ENCODE measurements at regions not wholly inside any gene's neighbourhood (a gene's known extent, or its start where the extent isn't known, plus 50 kb on each side); places are given as distances from the start of the nearest gene placed in this dataset.

DNA sequence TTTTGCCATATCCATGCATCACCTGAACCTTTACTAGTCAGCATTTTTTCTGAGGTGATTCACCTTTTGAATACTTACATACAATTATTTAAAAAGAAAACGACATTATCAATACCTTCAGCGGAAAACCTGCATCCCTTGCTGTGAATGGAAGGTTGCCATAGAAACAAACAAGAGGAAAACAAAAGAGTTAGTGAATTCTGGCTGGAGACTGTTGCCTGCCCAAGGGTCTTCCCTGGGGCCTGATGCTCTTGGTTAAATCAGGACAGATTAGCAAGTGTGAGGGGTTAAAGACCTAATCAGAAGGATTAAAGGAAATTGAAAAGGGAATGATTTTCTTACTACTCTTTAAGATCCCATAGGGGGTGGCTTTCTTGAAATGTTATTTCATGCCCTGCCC, 96.0 kb upstream of the WSCD2 start:
- Histone ChIP-seq H3K4me3 (no peak overlapping the region), H3K9me3 (ENCODE audit: low read depth) (no peaks in the 10 kb centered on the region), H3K27ac (no peak overlapping the region), H3K36me3 (no peaks in the 10 kb centered on the region), H3K27me3 (peaks cover 4% of the 10 kb centered on the region), H3K4me1 (ENCODE audit: low read depth) (no peaks in the 10 kb centered on the region)
- DNase-seq (ENCODE audit: low read depth in 1 of 2, low spot score in 1 of 2), result no peak
- TF ChIP-seq, protein P1, sequence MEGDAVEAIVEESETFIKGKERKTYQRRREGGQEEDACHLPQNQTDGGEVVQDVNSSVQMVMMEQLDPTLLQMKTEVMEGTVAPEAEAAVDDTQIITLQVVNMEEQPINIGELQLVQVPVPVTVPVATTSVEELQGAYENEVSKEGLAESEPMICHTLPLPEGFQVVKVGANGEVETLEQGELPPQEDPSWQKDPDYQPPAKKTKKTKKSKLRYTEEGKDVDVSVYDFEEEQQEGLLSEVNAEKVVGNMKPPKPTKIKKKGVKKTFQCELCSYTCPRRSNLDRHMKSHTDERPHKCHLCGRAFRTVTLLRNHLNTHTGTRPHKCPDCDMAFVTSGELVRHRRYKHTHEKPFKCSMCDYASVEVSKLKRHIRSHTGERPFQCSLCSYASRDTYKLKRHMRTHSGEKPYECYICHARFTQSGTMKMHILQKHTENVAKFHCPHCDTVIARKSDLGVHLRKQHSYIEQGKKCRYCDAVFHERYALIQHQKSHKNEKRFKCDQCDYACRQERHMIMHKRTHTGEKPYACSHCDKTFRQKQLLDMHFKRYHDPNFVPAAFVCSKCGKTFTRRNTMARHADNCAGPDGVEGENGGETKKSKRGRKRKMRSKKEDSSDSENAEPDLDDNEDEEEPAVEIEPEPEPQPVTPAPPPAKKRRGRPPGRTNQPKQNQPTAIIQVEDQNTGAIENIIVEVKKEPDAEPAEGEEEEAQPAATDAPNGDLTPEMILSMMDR (IDR thresholded peaks at IDR 0.05; ENCODE audit: low read depth, low read length), result no peak

DNA sequence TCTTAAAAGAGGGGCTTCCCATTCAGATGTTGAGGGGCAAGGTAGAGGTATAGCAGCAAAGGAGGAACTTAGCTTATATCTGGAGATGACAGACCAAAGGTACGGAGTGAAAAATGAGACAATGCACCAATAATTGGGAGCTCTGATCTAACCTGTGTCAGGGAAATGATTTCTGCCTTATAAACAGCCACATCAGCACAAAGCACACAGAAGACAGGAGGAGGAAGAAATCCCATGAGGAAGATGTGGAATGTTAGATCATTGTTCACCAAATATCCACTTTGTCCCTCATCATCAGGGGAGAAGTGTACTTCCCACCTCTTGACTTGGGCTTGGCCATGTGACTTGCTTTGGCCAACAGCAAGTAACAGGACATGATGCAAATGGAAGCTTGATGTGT, 93.7 kb upstream of the WSCD2 start:
- H3K4me3 ChIP-seq, result no peak overlapping the region
- no peaks in the 10 kb centered on the region for H3K9me3 ChIP-seq (ENCODE audit: low read depth)
- no peak for DNase-seq (ENCODE audit: low read depth in 1 of 2, low spot score in 1 of 2)
- peaks cover 4% of the 10 kb centered on the region for H3K27me3 ChIP-seq
- no peaks in the 10 kb centered on the region for H3K4me1 ChIP-seq (ENCODE audit: low read depth)
- no peaks in the 10 kb centered on the region for H3K36me3 ChIP-seq
- TF ChIP-seq, protein P1 (IDR thresholded peaks at IDR 0.05; ENCODE audit: low read depth, low read length), result no peak
- H3K27ac ChIP-seq, result no peak overlapping the region

DNA sequence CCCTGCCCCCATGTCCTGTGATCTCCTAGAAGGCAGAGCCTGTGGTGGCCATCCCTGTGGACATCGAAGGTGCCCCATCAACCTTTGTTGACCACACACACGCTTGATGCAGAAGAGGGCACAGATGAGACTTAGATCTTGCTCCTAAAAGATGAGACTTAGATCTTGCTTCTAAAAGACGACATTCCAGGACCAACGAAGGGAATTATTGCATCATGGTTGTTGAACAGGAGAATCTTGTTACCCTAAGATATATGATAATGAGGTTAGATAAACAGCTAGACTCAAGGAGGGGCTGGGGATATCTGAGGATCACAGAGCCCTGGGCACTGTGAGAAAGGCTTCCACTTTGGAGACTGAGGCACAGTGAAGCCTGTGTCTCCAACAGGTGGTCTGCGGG, 91.1 kb upstream of the WSCD2 start:
- H3K4me3 ChIP-seq, result no peak overlapping the region
- TF ChIP-seq, protein P1 (IDR thresholded peaks at IDR 0.05; ENCODE audit: low read depth, low read length), result no peak
- H3K36me3 ChIP-seq, result no peaks in the 10 kb centered on the region
- DNase-seq (ENCODE audit: low read depth in 1 of 2, low spot score in 1 of 2), result no peak
- peaks cover 4% of the 10 kb centered on the region for H3K27me3 ChIP-seq
- no peak overlapping the region for H3K27ac ChIP-seq
- no peaks in the 10 kb centered on the region for H3K9me3 ChIP-seq (ENCODE audit: low read depth)
- peaks cover 9% of the 10 kb centered on the region for H3K4me1 ChIP-seq (ENCODE audit: low read depth)

DNA sequence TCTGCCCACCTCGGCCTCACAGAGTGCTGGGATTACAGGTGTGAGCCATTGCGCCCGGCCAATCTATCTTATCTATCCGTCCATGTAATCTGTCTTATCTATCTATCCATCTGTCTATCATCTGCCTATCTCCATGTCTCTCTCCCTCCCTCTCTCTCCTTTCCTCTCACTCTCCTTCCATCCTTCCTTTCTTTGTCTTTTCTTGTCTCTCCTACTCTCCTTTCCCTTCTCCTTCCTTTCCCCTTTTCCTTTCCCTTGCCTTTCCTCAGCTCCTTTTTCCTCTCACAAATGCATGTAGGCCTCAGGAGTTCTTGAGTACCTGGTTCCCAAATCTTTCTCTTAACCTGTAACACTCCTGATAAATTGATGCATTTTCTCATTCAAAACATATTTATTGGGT, 89.3 kb upstream of the WSCD2 start:
- Histone ChIP-seq H3K4me1 (ENCODE audit: low read depth) (peaks cover 9% of the 10 kb centered on the region), H3K9me3 (ENCODE audit: low read depth) (no peaks in the 10 kb centered on the region), H3K4me3 (no peak overlapping the region), H3K27ac (no peak overlapping the region), H3K36me3 (no peaks in the 10 kb centered on the region), H3K27me3 (peaks cover 4% of the 10 kb centered on the region)
- DNase-seq (ENCODE audit: low read depth in 1 of 2, low spot score in 1 of 2), result no peak
- TF ChIP-seq, protein P1 (IDR thresholded peaks at IDR 0.05; ENCODE audit: low read depth, low read length), result no peak

DNA sequence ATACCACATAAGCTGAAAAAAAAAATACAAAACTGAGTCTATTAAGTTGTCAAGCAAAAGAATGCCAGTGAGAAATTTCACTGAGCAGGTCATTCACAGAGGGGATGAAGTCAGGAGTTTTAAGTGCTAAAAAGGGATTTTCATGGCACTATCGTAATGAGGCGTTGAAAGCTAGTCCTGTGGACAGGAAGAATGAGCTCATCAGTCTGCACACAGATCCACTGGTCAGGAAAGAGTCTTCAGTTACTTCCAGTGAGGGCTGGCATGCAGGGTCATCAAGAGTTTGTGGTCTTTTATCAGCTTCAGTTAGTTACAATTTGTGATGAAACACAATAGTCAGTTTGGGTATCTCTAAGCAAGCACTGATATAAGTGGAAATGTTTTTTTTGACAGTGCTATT, 88.1 kb upstream of the WSCD2 start:
- TF ChIP-seq, protein P1 (IDR thresholded peaks at IDR 0.05; ENCODE audit: low read depth, low read length), result no peak
- no peak overlapping the region for H3K27ac ChIP-seq
- peaks cover 9% of the 10 kb centered on the region for H3K4me1 ChIP-seq (ENCODE audit: low read depth)
- peak; percentile 14 to 24 for DNase-seq (ENCODE audit: low read depth in 1 of 2, low spot score in 1 of 2)
- H3K36me3 ChIP-seq, result no peaks in the 10 kb centered on the region
- H3K4me3 ChIP-seq, result no peak overlapping the region
- no peaks in the 10 kb centered on the region for H3K9me3 ChIP-seq (ENCODE audit: low read depth)
- peaks cover 4% of the 10 kb centered on the region for H3K27me3 ChIP-seq

DNA sequence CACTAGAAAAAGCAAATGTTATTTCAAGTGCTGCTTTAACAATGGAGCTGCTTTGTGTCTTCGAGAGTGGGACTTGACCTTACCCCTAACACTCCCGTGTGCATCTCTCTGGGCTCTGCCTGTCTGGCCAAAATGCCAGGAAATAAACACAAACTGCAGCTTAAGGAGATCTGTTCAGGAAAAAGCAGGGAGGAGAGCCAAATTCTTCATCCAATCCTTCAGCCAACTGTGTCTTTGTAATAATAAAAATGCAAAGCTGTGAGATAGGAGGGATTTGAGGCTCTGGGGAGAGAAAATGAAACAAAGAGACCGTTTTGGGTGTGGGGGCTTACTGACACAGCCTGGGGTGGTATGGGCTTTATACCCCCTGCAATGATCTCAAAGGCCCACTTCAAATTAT, 85.8 kb upstream of the WSCD2 start:
- Histone ChIP-seq H3K4me1 (ENCODE audit: low read depth) (peaks cover 9% of the 10 kb centered on the region), H3K27ac (no peak overlapping the region), H3K4me3 (no peak overlapping the region), H3K27me3 (no peaks in the 10 kb centered on the region), H3K36me3 (no peaks in the 10 kb centered on the region), H3K9me3 (ENCODE audit: low read depth) (no peaks in the 10 kb centered on the region)
- TF ChIP-seq, protein P1 (IDR thresholded peaks at IDR 0.05; ENCODE audit: low read depth, low read length), result no peak
- DNase-seq (ENCODE audit: low read depth in 1 of 2, low spot score in 1 of 2), result no peak

Measured in cardiac muscle cell (in vitro differentiated cells and primary cell).